Ishikawa (cell line): ENCODE measurements at regions not wholly inside any gene's neighbourhood (a gene's known extent, or its start where the extent isn't known, plus 50 kb on each side); places are given as distances from the start of the nearest gene placed in this dataset.

ENCODE experiments used
- CEBPB ChIP-seq: IDR thresholded peaks from 2 replicates; pipeline ENCODE4 v1.6.1; 2012
- CREB1 ChIP-seq: IDR thresholded peaks from 2 replicates; pipeline ENCODE4 v1.6.1; 2012; ENCODE audit warnings: low read depth
- EGR1 ChIP-seq: IDR thresholded peaks from 2 replicates; pipeline ENCODE4 v1.6.1; 2012
- EP300 ChIP-seq: IDR thresholded peaks from 2 replicates; pipeline ENCODE4 v1.6.1; 2012; ENCODE audit warnings: borderline replicate concordance
- FOXM1 ChIP-seq: IDR thresholded peaks from 2 replicates; pipeline ENCODE4 v1.6.1; 2012; ENCODE audit warnings: low read depth, borderline replicate concordance
- NFIC ChIP-seq: IDR thresholded peaks from 2 replicates; pipeline ENCODE4 v1.6.1; 2012
- RAD21 ChIP-seq: IDR thresholded peaks from 2 replicates; pipeline ENCODE4 v1.6.1; 2012; ENCODE audit warnings: low read depth
- TAF1 ChIP-seq: IDR thresholded peaks from 2 replicates; pipeline ENCODE4 v1.6.1; 2012; ENCODE audit warnings: low read depth, mild to moderate bottlenecking
- TCF12 ChIP-seq: IDR thresholded peaks from 2 replicates; pipeline ENCODE4 v1.6.1; 2012; ENCODE audit warnings: low read depth
- TEAD4 ChIP-seq: IDR thresholded peaks from 2 replicates; pipeline ENCODE4 v1.6.1; 2012
- YY1 ChIP-seq: IDR thresholded peaks from 2 replicates; pipeline ENCODE4 v1.6.1; 2012; ENCODE audit warnings: low read depth
- ZBTB7A ChIP-seq: IDR thresholded peaks from 2 replicates; pipeline ENCODE4 v1.6.1; 2012; ENCODE audit warnings: low read depth
- TF ChIP-seq, protein P1 (sequence below): IDR thresholded peaks from 2 replicates; pipeline ENCODE4 v1.6.1; 2012
- TF ChIP-seq, protein P2 (sequence below): IDR thresholded peaks from 2 replicates; pipeline ENCODE4 v1.6.1; 2012
- TF ChIP-seq, protein P3 (sequence below): IDR thresholded peaks from 2 replicates; pipeline ENCODE4 v1.6.1; 2012; ENCODE audit warnings: low read depth, mild to moderate bottlenecking

DNA sequence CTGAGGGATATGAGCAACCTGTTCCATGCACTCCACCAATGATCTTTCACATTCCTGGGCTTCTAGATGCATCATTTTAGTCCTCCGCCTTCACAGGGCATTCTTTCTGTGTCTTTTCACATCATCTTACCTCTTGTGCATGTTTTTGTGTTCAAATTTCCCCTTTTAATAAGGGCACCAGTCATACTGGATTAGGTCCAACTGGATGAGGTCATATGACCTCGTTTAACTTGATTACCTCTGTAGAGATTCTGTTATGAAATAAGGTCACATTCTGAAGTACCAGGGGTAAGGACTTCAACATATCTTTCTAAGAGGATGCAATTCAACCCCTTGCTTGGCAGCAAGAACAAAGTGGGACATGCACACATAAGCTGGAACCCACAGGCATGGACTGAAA lies 335.3 kb upstream of the TLE4 start:
- TF ChIP-seq YY1 (no peak), EP300 (no peak), EGR1 (no peak), CREB1 (no peak), TCF12 (no peak), TAF1 (no peak), CEBPB (no peak), NFIC (no peak), FOXM1 (no peak), TEAD4 (no peak), RAD21 (no peak)
- TF ChIP-seq, protein P1, sequence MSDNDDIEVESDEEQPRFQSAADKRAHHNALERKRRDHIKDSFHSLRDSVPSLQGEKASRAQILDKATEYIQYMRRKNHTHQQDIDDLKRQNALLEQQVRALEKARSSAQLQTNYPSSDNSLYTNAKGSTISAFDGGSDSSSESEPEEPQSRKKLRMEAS = no peak
- TF ChIP-seq, protein P2, sequence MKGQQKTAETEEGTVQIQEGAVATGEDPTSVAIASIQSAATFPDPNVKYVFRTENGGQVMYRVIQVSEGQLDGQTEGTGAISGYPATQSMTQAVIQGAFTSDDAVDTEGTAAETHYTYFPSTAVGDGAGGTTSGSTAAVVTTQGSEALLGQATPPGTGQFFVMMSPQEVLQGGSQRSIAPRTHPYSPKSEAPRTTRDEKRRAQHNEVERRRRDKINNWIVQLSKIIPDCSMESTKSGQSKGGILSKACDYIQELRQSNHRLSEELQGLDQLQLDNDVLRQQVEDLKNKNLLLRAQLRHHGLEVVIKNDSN = no peak
- TF ChIP-seq, protein P3, sequence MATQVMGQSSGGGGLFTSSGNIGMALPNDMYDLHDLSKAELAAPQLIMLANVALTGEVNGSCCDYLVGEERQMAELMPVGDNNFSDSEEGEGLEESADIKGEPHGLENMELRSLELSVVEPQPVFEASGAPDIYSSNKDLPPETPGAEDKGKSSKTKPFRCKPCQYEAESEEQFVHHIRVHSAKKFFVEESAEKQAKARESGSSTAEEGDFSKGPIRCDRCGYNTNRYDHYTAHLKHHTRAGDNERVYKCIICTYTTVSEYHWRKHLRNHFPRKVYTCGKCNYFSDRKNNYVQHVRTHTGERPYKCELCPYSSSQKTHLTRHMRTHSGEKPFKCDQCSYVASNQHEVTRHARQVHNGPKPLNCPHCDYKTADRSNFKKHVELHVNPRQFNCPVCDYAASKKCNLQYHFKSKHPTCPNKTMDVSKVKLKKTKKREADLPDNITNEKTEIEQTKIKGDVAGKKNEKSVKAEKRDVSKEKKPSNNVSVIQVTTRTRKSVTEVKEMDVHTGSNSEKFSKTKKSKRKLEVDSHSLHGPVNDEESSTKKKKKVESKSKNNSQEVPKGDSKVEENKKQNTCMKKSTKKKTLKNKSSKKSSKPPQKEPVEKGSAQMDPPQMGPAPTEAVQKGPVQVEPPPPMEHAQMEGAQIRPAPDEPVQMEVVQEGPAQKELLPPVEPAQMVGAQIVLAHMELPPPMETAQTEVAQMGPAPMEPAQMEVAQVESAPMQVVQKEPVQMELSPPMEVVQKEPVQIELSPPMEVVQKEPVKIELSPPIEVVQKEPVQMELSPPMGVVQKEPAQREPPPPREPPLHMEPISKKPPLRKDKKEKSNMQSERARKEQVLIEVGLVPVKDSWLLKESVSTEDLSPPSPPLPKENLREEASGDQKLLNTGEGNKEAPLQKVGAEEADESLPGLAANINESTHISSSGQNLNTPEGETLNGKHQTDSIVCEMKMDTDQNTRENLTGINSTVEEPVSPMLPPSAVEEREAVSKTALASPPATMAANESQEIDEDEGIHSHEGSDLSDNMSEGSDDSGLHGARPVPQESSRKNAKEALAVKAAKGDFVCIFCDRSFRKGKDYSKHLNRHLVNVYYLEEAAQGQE = no peak

DNA sequence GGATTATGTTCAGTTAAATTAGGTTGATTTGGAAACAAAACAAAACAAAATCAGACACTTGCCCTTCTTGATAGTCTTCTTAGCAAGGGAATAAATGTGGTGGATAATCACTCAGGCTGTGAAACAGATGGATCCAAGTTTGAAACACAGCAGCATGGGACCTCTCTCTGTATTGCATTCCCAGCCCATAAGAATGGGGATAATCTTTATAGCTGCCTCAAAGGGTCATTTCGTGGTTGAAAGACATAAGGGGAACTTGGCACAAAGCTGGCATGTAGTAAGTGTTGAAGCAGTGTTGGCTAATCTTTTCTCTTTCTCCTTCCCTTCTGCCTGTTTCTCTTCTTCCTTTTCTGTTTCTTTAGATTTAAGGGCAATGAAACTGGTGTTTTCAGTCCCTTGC lies 333.9 kb upstream of the TLE4 start:
- TF ChIP-seq TAF1 (no peak), CREB1 (no peak), YY1 (no peak), CEBPB (no peak), EGR1 (no peak), FOXM1 (no peak), EP300 (no peak), RAD21 (no peak), NFIC (no peak), TEAD4 (no peak)
- TF ChIP-seq, protein P3 = no peak
- TF ChIP-seq, protein P1 = no peak

DNA sequence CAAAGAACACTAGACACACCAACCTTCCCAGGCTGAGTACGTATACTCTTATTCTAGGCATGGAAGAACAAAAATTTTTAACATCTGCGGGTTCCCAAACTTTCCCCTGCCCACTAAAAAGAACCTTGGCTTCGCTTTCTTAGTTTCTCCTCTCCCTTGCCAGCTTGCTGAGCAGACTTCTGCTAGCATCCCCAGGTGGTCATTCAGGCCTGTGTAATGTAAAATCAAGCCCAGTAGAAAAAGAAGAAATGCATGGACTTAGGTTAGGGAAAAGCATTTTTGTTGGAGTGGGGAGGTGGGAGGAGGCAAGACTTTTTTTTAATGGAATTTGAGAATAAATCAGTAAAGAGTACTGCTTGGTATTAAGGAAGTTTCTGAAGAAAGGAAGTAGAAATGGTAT lies 331.0 kb upstream of the TLE4 start:
- TF ChIP-seq TCF12 = no peak
- no peak for TF ChIP-seq FOXM1
- no peak for TF ChIP-seq YY1
- TF ChIP-seq, protein P3 = no peak
- TF ChIP-seq, protein P1 = no peak
- no peak for TF ChIP-seq RAD21
- no peak for TF ChIP-seq TEAD4
- no peak for TF ChIP-seq ZBTB7A
- TF ChIP-seq EGR1 = no peak
- no peak for TF ChIP-seq TAF1
- TF ChIP-seq EP300 = no peak
- TF ChIP-seq CEBPB = no peak
- no peak for TF ChIP-seq CREB1
- no peak for TF ChIP-seq NFIC
- TF ChIP-seq, protein P2 = no peak

DNA sequence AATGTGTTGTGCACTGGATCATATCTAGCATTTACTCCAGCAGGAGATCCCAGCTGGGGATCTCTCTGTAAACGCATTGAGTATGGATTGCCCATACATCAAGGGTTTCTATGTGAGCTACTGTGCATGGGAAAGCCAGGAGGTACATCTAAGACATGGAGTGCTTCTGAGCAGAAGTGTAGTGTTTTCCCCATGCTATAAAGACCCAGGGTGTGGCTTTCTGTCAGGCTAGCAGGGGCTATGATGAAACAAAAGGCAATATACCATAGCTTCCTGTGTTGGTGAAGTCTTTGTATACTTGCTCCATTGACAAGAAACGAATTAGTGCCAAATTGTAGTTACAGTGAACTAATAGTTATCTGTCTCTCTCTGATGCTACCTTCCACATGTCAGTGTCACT lies 329.3 kb upstream of the TLE4 start:
- TF ChIP-seq CEBPB (no peak), TCF12 (no peak), ZBTB7A (no peak), CREB1 (no peak), TAF1 (no peak), EP300 (no peak), RAD21 (no peak), YY1 (no peak), FOXM1 (no peak), EGR1 (no peak)
- TF ChIP-seq, protein P3 = no peak
- TF ChIP-seq, protein P2 = no peak
